ENCODE measurements at regions not wholly inside any gene's neighbourhood (a gene's known extent, or its start where the extent isn't known, plus 50 kb on each side); places are given as distances from the start of the nearest gene placed in this dataset.

GRCh38 chr6:79787626-79788025 is 156.5 kb downstream of the SH3BGRL2 start:
- Histone ChIP-seq H3K4me1 (ENCODE audit: low read depth, poor library complexity, severe bottlenecking) (no peaks in the 10 kb centered on the region), H3K4me3 (IDR thresholded peaks at IDR 0.05; ENCODE audit: insufficient read depth, low read depth, low read length) (no peak overlapping the region)
- TF ChIP-seq CTCF (conservative IDR thresholded peaks at IDR 0.05; ENCODE audit: low read depth, low read length) = no peak

GRCh38 chr6:79784395-79784753 is 153.2 kb downstream of the SH3BGRL2 start:
- Histone ChIP-seq H3K27ac (no peak overlapping the region), H3K79me2 (ENCODE audit: insufficient read depth, low read depth) (no peaks in the 10 kb centered on the region), H3K4me3 (IDR thresholded peaks at IDR 0.05; ENCODE audit: insufficient read depth, low read depth, low read length) (no peak overlapping the region), H3K27me3 (ENCODE audit: insufficient read depth, low read depth) (no peaks in the 10 kb centered on the region), H3K4me2 (no peak overlapping the region), H3K36me3 (ENCODE audit: insufficient read depth) (no peaks in the 10 kb centered on the region), H3K9ac (no peak overlapping the region), H4K20me1 (ENCODE audit: insufficient read depth) (no peaks in the 10 kb centered on the region), H3K4me1 (ENCODE audit: low read depth, poor library complexity, severe bottlenecking) (no peaks in the 10 kb centered on the region), H2AFZ (ENCODE audit: low read depth) (no peak overlapping the region)
- TF ChIP-seq CTCF (conservative IDR thresholded peaks at IDR 0.05; ENCODE audit: low read depth, low read length) = no peak

More at GRCh38 chr6:79787626-79788025, 156.5 kb downstream of the SH3BGRL2 start:
- no peaks in the 10 kb centered on the region for H4K20me1 ChIP-seq (ENCODE audit: insufficient read depth)
- H3K79me2 ChIP-seq (ENCODE audit: insufficient read depth, low read depth) = no peaks in the 10 kb centered on the region
- no peak overlapping the region for H2AFZ ChIP-seq (ENCODE audit: low read depth)
- no peaks in the 10 kb centered on the region for H3K36me3 ChIP-seq (ENCODE audit: insufficient read depth)
- H3K4me2 ChIP-seq = no peak overlapping the region
- H3K27me3 ChIP-seq (ENCODE audit: insufficient read depth, low read depth) = no peaks in the 10 kb centered on the region
- H3K9ac ChIP-seq = no peak overlapping the region
- H3K27ac ChIP-seq = no peak overlapping the region

GRCh38 chr6:79783670-79784394 is 152.7 kb downstream of the SH3BGRL2 start:
- Histone ChIP-seq H3K4me2 (no peak overlapping the region), H3K27ac (no peak overlapping the region), H3K36me3 (ENCODE audit: insufficient read depth) (no peaks in the 10 kb centered on the region), H4K20me1 (ENCODE audit: insufficient read depth) (no peaks in the 10 kb centered on the region), H3K27me3 (ENCODE audit: insufficient read depth, low read depth) (no peaks in the 10 kb centered on the region), H3K4me3 (IDR thresholded peaks at IDR 0.05; ENCODE audit: insufficient read depth, low read depth, low read length) (no peak overlapping the region), H3K79me2 (ENCODE audit: insufficient read depth, low read depth) (no peaks in the 10 kb centered on the region), H2AFZ (ENCODE audit: low read depth) (no peak overlapping the region), H3K4me1 (ENCODE audit: low read depth, poor library complexity, severe bottlenecking) (no peaks in the 10 kb centered on the region), H3K9ac (no peak overlapping the region)
- TF ChIP-seq CTCF (conservative IDR thresholded peaks at IDR 0.05; ENCODE audit: low read depth, low read length) = no peak

GRCh38 chr6:79782792-79783580 is 151.9 kb downstream of the SH3BGRL2 start:
- H2AFZ ChIP-seq (ENCODE audit: low read depth) = no peak overlapping the region
- no peak for TF ChIP-seq CTCF (conservative IDR thresholded peaks at IDR 0.05; ENCODE audit: low read depth, low read length)

More at GRCh38 chr6:79782792-79783580, 151.9 kb downstream of the SH3BGRL2 start:
- Histone ChIP-seq H3K9ac (no peak overlapping the region), H4K20me1 (ENCODE audit: insufficient read depth) (no peaks in the 10 kb centered on the region), H3K79me2 (ENCODE audit: insufficient read depth, low read depth) (no peaks in the 10 kb centered on the region), H3K27ac (no peak overlapping the region), H3K4me2 (no peak overlapping the region), H3K4me1 (ENCODE audit: low read depth, poor library complexity, severe bottlenecking) (no peaks in the 10 kb centered on the region), H3K27me3 (ENCODE audit: insufficient read depth, low read depth) (no peaks in the 10 kb centered on the region), H3K36me3 (ENCODE audit: insufficient read depth) (no peaks in the 10 kb centered on the region), H3K4me3 (IDR thresholded peaks at IDR 0.05; ENCODE audit: insufficient read depth, low read depth, low read length) (no peak overlapping the region)

Data from KMS-11 (cell line).